ENCODE measurements at regions not wholly inside any gene's neighbourhood (a gene's known extent, or its start where the extent isn't known, plus 50 kb on each side); places are given as distances from the start of the nearest gene placed in this dataset.

DNA sequence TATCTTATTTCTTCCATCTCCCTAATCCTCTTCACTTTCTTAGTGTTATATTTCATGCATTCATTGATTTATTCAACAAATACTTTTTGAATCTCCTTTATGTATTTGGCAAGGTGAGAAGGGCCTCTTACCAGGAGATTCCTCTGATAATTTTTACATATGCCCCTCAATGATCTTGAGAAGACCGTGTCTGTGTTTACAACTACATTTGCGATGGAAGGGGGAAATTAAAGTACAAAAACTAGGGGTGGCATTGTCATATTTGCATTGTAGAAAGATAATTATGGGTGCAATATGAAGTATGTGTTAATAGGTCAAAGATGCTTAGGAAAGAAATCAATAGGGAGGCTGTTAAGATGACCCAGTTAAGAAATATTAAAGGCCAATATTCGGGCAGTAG is 1108.4 kb upstream of the MIR17HG start:
- TF ChIP-seq, protein P1, sequence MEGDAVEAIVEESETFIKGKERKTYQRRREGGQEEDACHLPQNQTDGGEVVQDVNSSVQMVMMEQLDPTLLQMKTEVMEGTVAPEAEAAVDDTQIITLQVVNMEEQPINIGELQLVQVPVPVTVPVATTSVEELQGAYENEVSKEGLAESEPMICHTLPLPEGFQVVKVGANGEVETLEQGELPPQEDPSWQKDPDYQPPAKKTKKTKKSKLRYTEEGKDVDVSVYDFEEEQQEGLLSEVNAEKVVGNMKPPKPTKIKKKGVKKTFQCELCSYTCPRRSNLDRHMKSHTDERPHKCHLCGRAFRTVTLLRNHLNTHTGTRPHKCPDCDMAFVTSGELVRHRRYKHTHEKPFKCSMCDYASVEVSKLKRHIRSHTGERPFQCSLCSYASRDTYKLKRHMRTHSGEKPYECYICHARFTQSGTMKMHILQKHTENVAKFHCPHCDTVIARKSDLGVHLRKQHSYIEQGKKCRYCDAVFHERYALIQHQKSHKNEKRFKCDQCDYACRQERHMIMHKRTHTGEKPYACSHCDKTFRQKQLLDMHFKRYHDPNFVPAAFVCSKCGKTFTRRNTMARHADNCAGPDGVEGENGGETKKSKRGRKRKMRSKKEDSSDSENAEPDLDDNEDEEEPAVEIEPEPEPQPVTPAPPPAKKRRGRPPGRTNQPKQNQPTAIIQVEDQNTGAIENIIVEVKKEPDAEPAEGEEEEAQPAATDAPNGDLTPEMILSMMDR (IDR thresholded peaks at IDR 0.05), result no peak
- TF ChIP-seq POLR2A (IDR thresholded peaks at IDR 0.05) (no peak), EP300 (IDR thresholded peaks at IDR 0.05) (no peak)

Data from ovary (tissue), 3 donors.